ENCODE measurements at regions not wholly inside any gene's neighbourhood (a gene's known extent, or its start where the extent isn't known, plus 50 kb on each side); places are given as distances from the start of the nearest gene placed in this dataset.

GRCh38 chr21:41110161-41110560 lies 57.8 kb upstream of the BACE2 start:
- no peak overlapping the region for H2BK5ac ChIP-seq (ENCODE audit: low read length)
- H3K27ac ChIP-seq (replicated peaks; ENCODE audit: low read length): no peak overlapping the region
- no peak overlapping the region for H2AFZ ChIP-seq (ENCODE audit: low read length)
- no peak overlapping the region for H2BK120ac ChIP-seq (ENCODE audit: low read depth, low read length)
- H3K9me3 ChIP-seq (replicated peaks in 1 of 2; ENCODE audit: control insufficient read depth in 2 of 2, insufficient read depth in 1 of 2, low read depth in 1 of 2, low read length in 2 of 2): no peaks in the 10 kb centered on the region
- H3K27me3 ChIP-seq (ENCODE audit: control insufficient read depth in 3 of 3, insufficient read depth in 3 of 3, low read depth in 1 of 3, low read length in 3 of 3): no peaks in the 10 kb centered on the region
- H2AK5ac ChIP-seq (ENCODE audit: low read depth, low read length): no peak overlapping the region
- no peak overlapping the region for H3K4ac ChIP-seq (ENCODE audit: low read length)
- H3K18ac ChIP-seq (ENCODE audit: low read length): no peak overlapping the region
- no CpG with 5 or more reads among the region's 8 CpGs for WGBS, 2 donors (ENCODE audit: extremely low coverage in 2 of 2, insufficient read length in 2 of 2, insufficient replicate concordance in 1 of 2)
- H2BK12ac ChIP-seq (ENCODE audit: low read length): no peak overlapping the region
- no peak overlapping the region for H3K23ac ChIP-seq (ENCODE audit: low read depth, low read length, poor library complexity)
- H3K4me2 ChIP-seq (ENCODE audit: insufficient read depth, low read length, poor library complexity, severe bottlenecking): no peak overlapping the region
- no peak overlapping the region for H3K9ac ChIP-seq (ENCODE audit: low read depth, low read length, poor library complexity)
- H4K8ac ChIP-seq (ENCODE audit: low read depth, low read length): no peak overlapping the region
- no peak for DNase-seq (ENCODE audit: low spot score)
- H3K14ac ChIP-seq (ENCODE audit: low read length): no peak overlapping the region
- no peak overlapping the region for H4K91ac ChIP-seq (ENCODE audit: low read depth, low read length, poor library complexity)
- no peaks in the 10 kb centered on the region for H3K79me1 ChIP-seq (ENCODE audit: low read depth, low read length)
- no peaks in the 10 kb centered on the region for H3K36me3 ChIP-seq (replicated peaks in 1 of 2; ENCODE audit: control insufficient read depth in 2 of 2, insufficient read depth in 2 of 2, low read length in 2 of 2)
- H3K4me3 ChIP-seq (ENCODE audit: low read length in 2 of 2): no peak overlapping the region
- H2BK15ac ChIP-seq (ENCODE audit: low read length): no peak overlapping the region
- H3K4me1 ChIP-seq (ENCODE audit: control insufficient read depth in 2 of 2, insufficient read depth in 1 of 2, low read depth in 1 of 2, low read length in 2 of 2): peaks cover 0 to 5% of the 10 kb centered on the region in 2 donors

GRCh38 chr21:41110664-41111063 lies 57.3 kb upstream of the BACE2 start:
- H3K9me3 ChIP-seq (replicated peaks in 1 of 2; ENCODE audit: control insufficient read depth in 2 of 2, insufficient read depth in 1 of 2, low read depth in 1 of 2, low read length in 2 of 2): no peaks in the 10 kb centered on the region
- no peak overlapping the region for H2BK15ac ChIP-seq (ENCODE audit: low read length)
- no peak overlapping the region for H2BK5ac ChIP-seq (ENCODE audit: low read length)
- no peak overlapping the region for H3K23ac ChIP-seq (ENCODE audit: low read depth, low read length, poor library complexity)
- no peaks in the 10 kb centered on the region for H3K36me3 ChIP-seq (replicated peaks in 1 of 2; ENCODE audit: control insufficient read depth in 2 of 2, insufficient read depth in 2 of 2, low read length in 2 of 2)
- no peak overlapping the region for H3K4ac ChIP-seq (ENCODE audit: low read length)
- no CpG with 5 or more reads among the region's 5 CpGs for WGBS, 2 donors (ENCODE audit: extremely low coverage in 2 of 2, insufficient read length in 2 of 2, insufficient replicate concordance in 1 of 2)
- no peak overlapping the region for H4K8ac ChIP-seq (ENCODE audit: low read depth, low read length)
- H2BK12ac ChIP-seq (ENCODE audit: low read length): no peak overlapping the region
- peaks cover 0 to 5% of the 10 kb centered on the region in 2 donors for H3K4me1 ChIP-seq (ENCODE audit: control insufficient read depth in 2 of 2, insufficient read depth in 1 of 2, low read depth in 1 of 2, low read length in 2 of 2)
- H2AK5ac ChIP-seq (ENCODE audit: low read depth, low read length): no peak overlapping the region
- H3K4me3 ChIP-seq (ENCODE audit: low read length in 2 of 2): no peak overlapping the region
- no peak overlapping the region for H2BK120ac ChIP-seq (ENCODE audit: low read depth, low read length)
- no peak overlapping the region for H3K4me2 ChIP-seq (ENCODE audit: insufficient read depth, low read length, poor library complexity, severe bottlenecking)
- no peak overlapping the region for H4K91ac ChIP-seq (ENCODE audit: low read depth, low read length, poor library complexity)
- H3K14ac ChIP-seq (ENCODE audit: low read length): no peak overlapping the region
- no peak for DNase-seq (ENCODE audit: low spot score)
- no peak overlapping the region for H3K9ac ChIP-seq (ENCODE audit: low read depth, low read length, poor library complexity)
- H2AFZ ChIP-seq (ENCODE audit: low read length): no peak overlapping the region
- H3K79me1 ChIP-seq (ENCODE audit: low read depth, low read length): no peaks in the 10 kb centered on the region
- H3K27me3 ChIP-seq (ENCODE audit: control insufficient read depth in 3 of 3, insufficient read depth in 3 of 3, low read depth in 1 of 3, low read length in 3 of 3): no peaks in the 10 kb centered on the region
- H3K18ac ChIP-seq (ENCODE audit: low read length): no peak overlapping the region
- H3K27ac ChIP-seq (replicated peaks; ENCODE audit: low read length): no peak overlapping the region

DNA sequence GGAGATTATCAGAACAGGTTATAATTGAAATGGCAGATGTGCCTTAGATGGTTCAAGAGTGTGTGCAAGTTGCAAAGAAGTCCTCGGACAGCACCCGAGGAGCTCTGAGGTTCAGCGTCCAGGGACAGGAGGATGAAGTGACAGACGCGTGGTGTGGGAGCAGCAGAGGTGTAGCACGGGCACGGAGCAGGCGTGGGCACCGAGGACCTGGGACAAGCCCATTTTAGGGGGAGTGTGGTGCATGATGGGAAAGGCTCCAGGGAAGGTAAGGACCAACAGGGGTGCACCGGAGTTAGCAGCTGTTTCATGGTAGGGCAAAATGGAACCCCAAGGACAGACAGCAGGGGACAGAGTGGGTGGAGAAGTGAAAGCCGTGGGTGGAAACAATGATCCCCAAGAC lies 56.3 kb upstream of the BACE2 start:
- WGBS, 2 donors (ENCODE audit: extremely low coverage in 2 of 2, insufficient read length in 2 of 2, insufficient replicate concordance in 1 of 2): no CpG with 5 or more reads among the region's 11 CpGs
- H4K8ac ChIP-seq (ENCODE audit: low read depth, low read length): no peak overlapping the region

GRCh38 chr21:41112740-41113692 lies 54.9 kb upstream of the BACE2 start:
- H3K4me2 ChIP-seq (ENCODE audit: insufficient read depth, low read length, poor library complexity, severe bottlenecking): no peak overlapping the region
- no peak overlapping the region for H2BK120ac ChIP-seq (ENCODE audit: low read depth, low read length)
- H2AK5ac ChIP-seq (ENCODE audit: low read depth, low read length): no peak overlapping the region
- peaks cover 0 to 5% of the 10 kb centered on the region in 2 donors for H3K4me1 ChIP-seq (ENCODE audit: control insufficient read depth in 2 of 2, insufficient read depth in 1 of 2, low read depth in 1 of 2, low read length in 2 of 2)
- no peak overlapping the region for H3K14ac ChIP-seq (ENCODE audit: low read length)
- no peak overlapping the region for H2BK5ac ChIP-seq (ENCODE audit: low read length)
- H2BK15ac ChIP-seq (ENCODE audit: low read length): no peak overlapping the region
- no peak overlapping the region for H4K91ac ChIP-seq (ENCODE audit: low read depth, low read length, poor library complexity)
- H3K9me3 ChIP-seq (replicated peaks in 1 of 2; ENCODE audit: control insufficient read depth in 2 of 2, insufficient read depth in 1 of 2, low read depth in 1 of 2, low read length in 2 of 2): no peaks in the 10 kb centered on the region
- H4K8ac ChIP-seq (ENCODE audit: low read depth, low read length): no peak overlapping the region
- no peaks in the 10 kb centered on the region for H3K36me3 ChIP-seq (replicated peaks in 1 of 2; ENCODE audit: control insufficient read depth in 2 of 2, insufficient read depth in 2 of 2, low read length in 2 of 2)
- no peak overlapping the region for H3K4ac ChIP-seq (ENCODE audit: low read length)
- H3K27me3 ChIP-seq (ENCODE audit: control insufficient read depth in 3 of 3, insufficient read depth in 3 of 3, low read depth in 1 of 3, low read length in 3 of 3): no peaks in the 10 kb centered on the region
- no peak overlapping the region for H3K4me3 ChIP-seq (ENCODE audit: low read length in 2 of 2)
- H3K18ac ChIP-seq (ENCODE audit: low read length): no peak overlapping the region
- H2AFZ ChIP-seq (ENCODE audit: low read length): no peak overlapping the region
- no peaks in the 10 kb centered on the region for H3K79me1 ChIP-seq (ENCODE audit: low read depth, low read length)
- no peak overlapping the region for H3K9ac ChIP-seq (ENCODE audit: low read depth, low read length, poor library complexity)
- peak; percentile 12 for DNase-seq (ENCODE audit: low spot score)
- no peak overlapping the region for H3K23ac ChIP-seq (ENCODE audit: low read depth, low read length, poor library complexity)
- no CpG with 5 or more reads among the region's 14 CpGs for whole genome bisulfite sequencing, 2 donors (ENCODE audit: extremely low coverage in 2 of 2, insufficient read length in 2 of 2, insufficient replicate concordance in 1 of 2)
- no peak overlapping the region for H2BK12ac ChIP-seq (ENCODE audit: low read length)
- H3K27ac ChIP-seq (replicated peaks; ENCODE audit: low read length): no peak overlapping the region

More for the DNA sequence above, 56.3 kb upstream of the BACE2 start:
- no peak overlapping the region for H3K4me2 ChIP-seq (ENCODE audit: insufficient read depth, low read length, poor library complexity, severe bottlenecking)
- H2BK120ac ChIP-seq (ENCODE audit: low read depth, low read length): no peak overlapping the region
- H3K9ac ChIP-seq (ENCODE audit: low read depth, low read length, poor library complexity): no peak overlapping the region
- H4K91ac ChIP-seq (ENCODE audit: low read depth, low read length, poor library complexity): no peak overlapping the region
- H3K36me3 ChIP-seq (replicated peaks in 1 of 2; ENCODE audit: control insufficient read depth in 2 of 2, insufficient read depth in 2 of 2, low read length in 2 of 2): no peaks in the 10 kb centered on the region
- H3K4me1 ChIP-seq (ENCODE audit: control insufficient read depth in 2 of 2, insufficient read depth in 1 of 2, low read depth in 1 of 2, low read length in 2 of 2): peaks cover 0 to 5% of the 10 kb centered on the region in 2 donors
- H3K27me3 ChIP-seq (ENCODE audit: control insufficient read depth in 3 of 3, insufficient read depth in 3 of 3, low read depth in 1 of 3, low read length in 3 of 3): no peaks in the 10 kb centered on the region
- H3K4me3 ChIP-seq (ENCODE audit: low read length in 2 of 2): peak overlapping the region in 1 of 2 donors; percentile 58
- peak overlapping the region; percentile 70 for H3K18ac ChIP-seq (ENCODE audit: low read length)
- no peak overlapping the region for H3K4ac ChIP-seq (ENCODE audit: low read length)
- no peak for DNase-seq (ENCODE audit: low spot score)
- no peaks in the 10 kb centered on the region for H3K9me3 ChIP-seq (replicated peaks in 1 of 2; ENCODE audit: control insufficient read depth in 2 of 2, insufficient read depth in 1 of 2, low read depth in 1 of 2, low read length in 2 of 2)
- no peak overlapping the region for H3K23ac ChIP-seq (ENCODE audit: low read depth, low read length, poor library complexity)
- no peaks in the 10 kb centered on the region for H3K79me1 ChIP-seq (ENCODE audit: low read depth, low read length)
- H3K14ac ChIP-seq (ENCODE audit: low read length): no peak overlapping the region
- no peak overlapping the region for H2AK5ac ChIP-seq (ENCODE audit: low read depth, low read length)
- H2BK15ac ChIP-seq (ENCODE audit: low read length): no peak overlapping the region
- no peak overlapping the region for H2AFZ ChIP-seq (ENCODE audit: low read length)
- no peak overlapping the region for H2BK5ac ChIP-seq (ENCODE audit: low read length)
- no peak overlapping the region for H2BK12ac ChIP-seq (ENCODE audit: low read length)
- H3K27ac ChIP-seq (replicated peaks; ENCODE audit: low read length): no peak overlapping the region
